ENCODE measurements at regions not wholly inside any gene's neighbourhood (a gene's known extent, or its start where the extent isn't known, plus 50 kb on each side); places are given as distances from the start of the nearest gene placed in this dataset.

GRCh38 chr16:5589812-5590373, 492.3 kb upstream of the EEF2KMT start (continued):
- TF ChIP-seq ERF (CRISPR knock-in tag; IDR thresholded peaks at IDR 0.05) (no peak), GATA4 (IDR thresholded peaks at IDR 0.05; ENCODE audit: borderline replicate concordance, low read depth) (no peak), ONECUT2 (CRISPR knock-in tag; IDR thresholded peaks at IDR 0.05) (no peak), HNF1A (IDR thresholded peaks at IDR 0.05; ENCODE audit: low read depth) (no peak), HNF1A (CRISPR knock-in tag; IDR thresholded peaks at IDR 0.05; ENCODE audit: borderline replicate concordance) (no peak), ZNF276 (CRISPR knock-in tag; IDR thresholded peaks at IDR 0.05; ENCODE audit: low read depth) (no peak), ZNF17 (CRISPR knock-in tag; IDR thresholded peaks at IDR 0.05) (no peak), NBN (conservative IDR thresholded peaks at IDR 0.05) (no peak), ATF1 (CRISPR knock-in tag; IDR thresholded peaks at IDR 0.05) (no peak)

Data from HepG2 (cell line).